Erythroblast (primary cell): ENCODE measurements at regions not wholly inside any gene's neighbourhood (a gene's known extent, or its start where the extent isn't known, plus 50 kb on each side); places are given as distances from the start of the nearest gene placed in this dataset.

Source experiments
- GATA1 ChIP-seq: IDR thresholded peaks from 2 replicates; pipeline ENCODE4 v1.6.1; 2011; ENCODE audit warnings: low read depth, mild to moderate bottlenecking, control low read depth, low read length, moderate library complexity
- POLR2A ChIP-seq: IDR thresholded peaks from 2 replicates; pipeline ENCODE4 v1.6.1; 2011; ENCODE audit warnings: mild to moderate bottlenecking, low read length

GRCh38 chr7:13110107-13110506, 422.7 kb downstream of the ARL4A start:
- TF ChIP-seq POLR2A: no peak
- TF ChIP-seq GATA1: no peak
